ENCODE measurements at regions not wholly inside any gene's neighbourhood (a gene's known extent, or its start where the extent isn't known, plus 50 kb on each side); places are given as distances from the start of the nearest gene placed in this dataset.

- no peak overlapping the region for H3K27ac ChIP-seq (ENCODE audit: low read depth, low read length, poor library complexity, severe bottlenecking)
- H3K27me3 ChIP-seq (ENCODE audit: insufficient read depth, low read length): no peaks in the 10 kb centered on the region
- no peak overlapping the region for H2AFZ ChIP-seq (ENCODE audit: low read length)
- no peak overlapping the region for H3K4me2 ChIP-seq (ENCODE audit: low read length)
- H3K9me2 ChIP-seq (ENCODE audit: low read depth, low read length): no peaks in the 10 kb centered on the region
- peaks cover 3% of the 10 kb centered on the region; the same call in 1 of the 2 replicates for H3F3A ChIP-seq (ENCODE audit: insufficient read depth, low read length)
- H3K4me1 ChIP-seq (ENCODE audit: insufficient read depth, low read length, severe bottlenecking): peaks cover 14% of the 10 kb centered on the region
- H3K79me2 ChIP-seq (ENCODE audit: insufficient read depth, low read length): no peaks in the 10 kb centered on the region
- no peak overlapping the region for H3K4me3 ChIP-seq (ENCODE audit: low read depth, low read length, poor library complexity, severe bottlenecking)
- H3K9ac ChIP-seq (ENCODE audit: low read length): no peak overlapping the region
- TF ChIP-seq EZH2 (IDR thresholded peaks at IDR 0.05; ENCODE audit: borderline replicate concordance, low read length) (no peak), CTCF (IDR thresholded peaks at IDR 0.05; ENCODE audit: low read length) (no peak)
- no peaks in the 10 kb centered on the region for H3K36me3 ChIP-seq (ENCODE audit: insufficient read depth, low read length)
- no peaks in the 10 kb centered on the region for H4K20me1 ChIP-seq (ENCODE audit: insufficient read depth, low read length)
- no peaks in the 10 kb centered on the region for H3K9me3 ChIP-seq (ENCODE audit: low read length)
Measured at GRCh38 chr1:235045034-235045690, 83.5 kb downstream of the TOMM20 start.

GRCh38 chr1:235043234-235043633 lies 85.4 kb downstream of the TOMM20 start:
- Histone ChIP-seq H3K4me3 (ENCODE audit: low read depth, low read length, poor library complexity, severe bottlenecking) (no peak overlapping the region), H3K9me3 (ENCODE audit: low read length) (no peaks in the 10 kb centered on the region), H3K9ac (ENCODE audit: low read length) (no peak overlapping the region), H3K4me1 (ENCODE audit: insufficient read depth, low read length, severe bottlenecking) (peaks cover 11% of the 10 kb centered on the region), H3K79me2 (ENCODE audit: insufficient read depth, low read length) (no peaks in the 10 kb centered on the region), H4K20me1 (ENCODE audit: insufficient read depth, low read length) (no peaks in the 10 kb centered on the region), H3F3A (ENCODE audit: insufficient read depth, low read length) (peaks cover 3% of the 10 kb centered on the region; the same call in 1 of the 2 replicates), H3K9me2 (ENCODE audit: low read depth, low read length) (no peaks in the 10 kb centered on the region), H3K27ac (ENCODE audit: low read depth, low read length, poor library complexity, severe bottlenecking) (no peak overlapping the region), H3K27me3 (ENCODE audit: insufficient read depth, low read length) (no peaks in the 10 kb centered on the region), H2AFZ (ENCODE audit: low read length) (no peak overlapping the region), H3K4me2 (ENCODE audit: low read length) (no peak overlapping the region), H3K36me3 (ENCODE audit: insufficient read depth, low read length) (no peaks in the 10 kb centered on the region)
- TF ChIP-seq EZH2 (IDR thresholded peaks at IDR 0.05; ENCODE audit: borderline replicate concordance, low read length) (no peak), CTCF (IDR thresholded peaks at IDR 0.05; ENCODE audit: low read length) (no peak)

GRCh38 chr1:235038701-235039100 lies 89.9 kb downstream of the TOMM20 start:
- Histone ChIP-seq H3K27me3 (ENCODE audit: insufficient read depth, low read length) (no peaks in the 10 kb centered on the region), H4K20me1 (ENCODE audit: insufficient read depth, low read length) (no peaks in the 10 kb centered on the region), H3K4me3 (ENCODE audit: low read depth, low read length, poor library complexity, severe bottlenecking) (no peak overlapping the region), H3K79me2 (ENCODE audit: insufficient read depth, low read length) (no peaks in the 10 kb centered on the region), H3K27ac (ENCODE audit: low read depth, low read length, poor library complexity, severe bottlenecking) (no peak overlapping the region), H3K9me2 (ENCODE audit: low read depth, low read length) (no peaks in the 10 kb centered on the region), H3K36me3 (ENCODE audit: insufficient read depth, low read length) (no peaks in the 10 kb centered on the region), H3K9ac (ENCODE audit: low read length) (no peak overlapping the region), H3F3A (ENCODE audit: insufficient read depth, low read length) (peaks cover 3% of the 10 kb centered on the region; the same call in 1 of the 2 replicates), H3K4me1 (ENCODE audit: insufficient read depth, low read length, severe bottlenecking) (peaks cover 11% of the 10 kb centered on the region), H2AFZ (ENCODE audit: low read length) (no peak overlapping the region), H3K9me3 (ENCODE audit: low read length) (no peaks in the 10 kb centered on the region), H3K4me2 (ENCODE audit: low read length) (no peak overlapping the region)
- no peak for TF ChIP-seq CTCF (IDR thresholded peaks at IDR 0.05; ENCODE audit: low read length)
- no peak for TF ChIP-seq EZH2 (IDR thresholded peaks at IDR 0.05; ENCODE audit: borderline replicate concordance, low read length)
